ENCODE measurements at regions not wholly inside any gene's neighbourhood (a gene's known extent, or its start where the extent isn't known, plus 50 kb on each side); places are given as distances from the start of the nearest gene placed in this dataset.

GRCh38 chr5:38675443-38675842 lies 119.0 kb upstream of the LIFR start (continued):
- TF ChIP-seq CHD7 (IDR thresholded peaks at IDR 0.05; ENCODE audit: insufficient replicate concordance, low read length) (no peak), ATF2 (IDR thresholded peaks at IDR 0.05; ENCODE audit: low read length) (no peak), RFX5 (IDR thresholded peaks at IDR 0.05; ENCODE audit: borderline replicate concordance, low read depth, low read length) (no peak), EGR1 (IDR thresholded peaks at IDR 0.05; ENCODE audit: borderline replicate concordance, low read depth, low read length) (no peak), EP300 (IDR thresholded peaks at IDR 0.05; ENCODE audit: borderline replicate concordance in 1 of 2, low read depth in 2 of 2, low read length in 2 of 2) (no peak), HDAC6 (IDR thresholded peaks at IDR 0.05; ENCODE audit: low read depth, low read length) (no peak), CTCF (IDR thresholded peaks at IDR 0.05; ENCODE audit: control extremely low read depth in 1 of 3, insufficient read depth in 1 of 3, low read depth in 1 of 3, low read length in 3 of 3) (no peak)

Measured in H1 (cell line).